GM12878 (cell line): ENCODE measurements at regions not wholly inside any gene's neighbourhood (a gene's known extent, or its start where the extent isn't known, plus 50 kb on each side); places are given as distances from the start of the nearest gene placed in this dataset.
A peak's percentile ranks its signal among the peaks of the same experiment; 100 is the strongest.

Experiments used
- ATAC-seq: fragments of 200-7000 bp; cut with Tn5 transposase; 3 replicates; pipeline ENCODE4 v1.9.1; 2020; ENCODE audit warnings: mild to moderate bottlenecking, moderate library complexity
- BruUV-seq: library from RNA; stranded (reverse); fragments of 400-500 nt; replicated peaks from 2 replicates; lab custom pipeline; 2021; lab: Mats Ljungman, UMichigan
- CTCF ChIA-PET: fragments of 300-600 bp; sonication (Branson Sonifier 250); formaldehyde crosslinking; extraction: SDS; loops from one replicate; lab custom pipeline; 2021; ENCODE audit warnings: inconsistent platforms; lab: Yijun Ruan, JAX
- POLR2A ChIA-PET: fragments of 350-600 bp; formaldehyde crosslinking; extraction: SDS; loops from one replicate; lab custom pipeline; 2021; ENCODE audit warnings: inconsistent platforms; lab: Charles Lee
- RAD21 ChIA-PET: fragments of 300-600 bp; sonication (Branson Sonifier 250); formaldehyde crosslinking; loops from one replicate; lab custom pipeline; 2023; ENCODE audit warnings: antibody characterized with exemption; ENCODE audit not compliant: unreplicated experiment; lab: Charles Lee
- SMC1A ChIA-PET: fragments of 300-600 bp; sonication (Branson Sonifier 250); formaldehyde crosslinking; loops from one replicate; lab custom pipeline; 2023; ENCODE audit not compliant: unreplicated experiment, uncharacterized antibody; lab: Charles Lee
- DNase-seq: peaks from one replicate; pipeline ENCODE4 v3.0.0-alpha.2; 2011; ENCODE audit warnings: low read depth, low spot score
- FAIRE-seq: peaks from 3 replicates; lab custom pipeline; 2011; peaks lifted over from hg19 to GRCh38; lab: Jason Lieb, UNC
- H2AFZ ChIP-seq: 2 replicates; pipeline ENCODE4 v1.6.0; 2011; ENCODE audit warnings: low read depth, low read length, control low read depth; ENCODE audit not compliant: control insufficient read depth
- H3K27ac ChIP-seq: 2 replicates; pipeline ENCODE4 v1.5.1; 2011; ENCODE audit warnings: control low read depth; ENCODE audit not compliant: control insufficient read depth, insufficient read depth
- H3K27me3 ChIP-seq, 2 experiments: replicated peaks in 1 of 2; 2 replicates each; pipeline versions ENCODE4 v1.6.0 to v1.6.1; 2011; ENCODE audit warnings: low read length in 1 of 2; ENCODE audit not compliant: control insufficient read depth in 2 of 2, insufficient read depth in 2 of 2
- H3K36me3 ChIP-seq, 2 experiments: 2 replicates each; pipeline ENCODE4 v1.5.1; 2011; ENCODE audit warnings: low read length in 1 of 2; ENCODE audit not compliant: control insufficient read depth in 2 of 2, insufficient read depth in 2 of 2
- H3K4me1 ChIP-seq: 2 replicates; pipeline ENCODE4 v1.6.1; 2011; ENCODE audit warnings: mild to moderate bottlenecking, low read length, moderate library complexity, mixed read lengths; ENCODE audit not compliant: control insufficient read depth, insufficient read depth
- H3K4me2 ChIP-seq: 2 replicates; pipeline ENCODE4 v1.6.0; 2011; ENCODE audit warnings: control low read depth; ENCODE audit not compliant: control insufficient read depth, insufficient read depth
- H3K4me3 ChIP-seq: fragments of 200-600 bp; sonication (generic); 2 replicates; pipeline ENCODE4 v1.5.1; 2016
- H3K79me2 ChIP-seq: 2 replicates; pipeline ENCODE4 v1.6.0; 2011; ENCODE audit warnings: low read length; ENCODE audit not compliant: control insufficient read depth, insufficient read depth
- H3K9ac ChIP-seq: 2 replicates; pipeline ENCODE4 v1.8.0; 2011; ENCODE audit warnings: low read length, control low read depth, mixed read lengths; ENCODE audit not compliant: control insufficient read depth, insufficient read depth
- H3K9me3 ChIP-seq: replicated peaks from 3 replicates; pipeline ENCODE4 v1.5.1; 2011; ENCODE audit warnings: mild to moderate bottlenecking, low read length; ENCODE audit not compliant: control insufficient read depth, insufficient read depth
- H4K20me1 ChIP-seq: 2 replicates; pipeline ENCODE4 v1.6.0; 2011; ENCODE audit not compliant: control insufficient read depth, insufficient read depth
- CBFB ChIP-seq: IDR thresholded peaks from 2 replicates; pipeline ENCODE4 v1.6.1; 2016; ENCODE audit warnings: antibody characterized with exemption, low read depth
- EZH2 ChIP-seq: IDR thresholded peaks from 2 replicates; pipeline ENCODE4 v1.6.1; 2012; ENCODE audit warnings: low read depth, mild to moderate bottlenecking, control low read depth, inconsistent platforms, low read length, borderline replicate concordance; ENCODE audit not compliant: control insufficient read depth
- HCFC1 ChIP-seq: fragments of 150-350 bp; IDR thresholded peaks from 2 replicates; pipeline ENCODE4 v1.6.1; 2014; ENCODE audit warnings: low read length
- MEF2B ChIP-seq: fragments of 450-650 bp; IDR thresholded peaks from 2 replicates; pipeline ENCODE4 v1.6.1; 2018; ENCODE audit warnings: mild to moderate bottlenecking, moderate library complexity; ENCODE audit not compliant: partially characterized antibody, poor library complexity, severe bottlenecking
- MYC ChIP-seq: IDR thresholded peaks from 2 replicates; pipeline ENCODE4 v1.6.1; 2011; ENCODE audit warnings: mild to moderate bottlenecking, low read length, moderate library complexity, inconsistent platforms; ENCODE audit not compliant: insufficient read depth, insufficient replicate concordance, insufficient read length, severe bottlenecking
- RAD21 ChIP-seq: IDR thresholded peaks from 2 replicates; pipeline ENCODE4 v1.6.1; 2011; ENCODE audit warnings: mild to moderate bottlenecking, low read depth, low read length, moderate library complexity; ENCODE audit not compliant: insufficient read depth
- TCF7 ChIP-seq: IDR thresholded peaks from 2 replicates; pipeline ENCODE4 v1.6.1; 2014; ENCODE audit warnings: antibody characterized with exemption, borderline replicate concordance
- ZNF622 ChIP-seq: fragments of 450-650 bp; IDR thresholded peaks from 2 replicates; pipeline ENCODE4 v1.6.1; 2017; ENCODE audit warnings: mild to moderate bottlenecking, inconsistent platforms
- ZZZ3 ChIP-seq: IDR thresholded peaks from 2 replicates; pipeline ENCODE4 v1.6.1; 2011; ENCODE audit warnings: low read depth; ENCODE audit not compliant: control insufficient read depth, insufficient read length
- WGBS: methylation state at CpG from one replicate; pipeline ENCODE4 v1.1.6; 2016; ENCODE audit warnings: low lambda C conversion rate; ENCODE audit not compliant: insufficient replicate concordance, insufficient coverage; ENCODE audit errors: missing lambda C conversion rate; 5-methylcytosine and 5-hydroxymethylcytosine counted together
- in situ Hi-C: fragments of 300-500 bp; cut with MboI; formaldehyde crosslinking; loops from 9 replicates; pipeline ENCODE4 v1.14.3; 2018; ENCODE audit warnings: mixed read lengths
- intact Hi-C: fragments of 100-400 bp; cut with micrococcal nuclease; formaldehyde crosslinking; loops from one replicate; pipeline ENCODE4 v1.14.2; 2022; ENCODE audit not compliant: unreplicated experiment
- TF ChIP-seq, protein P1 (sequence below): IDR thresholded peaks from 2 replicates; pipeline ENCODE4 v1.6.1; 2011; ENCODE audit warnings: low read depth, mild to moderate bottlenecking, low read length, moderate library complexity, borderline replicate concordance; ENCODE audit errors: extremely low read depth

DNA sequence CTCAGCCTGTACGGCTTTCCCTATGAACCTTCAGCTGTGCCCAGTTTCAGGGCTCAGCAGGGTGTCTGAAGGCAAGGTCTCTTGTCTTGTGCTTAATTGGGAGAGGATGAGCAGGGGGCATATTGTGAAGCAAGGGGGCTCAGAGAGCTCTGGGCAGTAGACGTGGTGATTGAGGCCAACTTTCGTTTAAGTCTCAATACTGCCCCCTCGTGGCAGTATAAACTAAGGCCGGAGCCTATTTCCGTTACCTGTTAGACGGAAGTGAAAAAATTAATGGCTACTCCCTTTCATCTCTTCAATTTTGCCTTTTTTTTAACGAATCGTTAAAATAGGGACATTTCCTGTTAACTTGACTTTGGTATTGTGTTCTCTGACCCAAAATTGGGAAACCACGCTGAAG lies 193.4 kb downstream of the TDRD15 start (continued):
- no peak for TF ChIP-seq MYC
- peak; percentile 48; the same call in 1 of the 2 replicates for TF ChIP-seq RAD21
- TF ChIP-seq, protein P1, sequence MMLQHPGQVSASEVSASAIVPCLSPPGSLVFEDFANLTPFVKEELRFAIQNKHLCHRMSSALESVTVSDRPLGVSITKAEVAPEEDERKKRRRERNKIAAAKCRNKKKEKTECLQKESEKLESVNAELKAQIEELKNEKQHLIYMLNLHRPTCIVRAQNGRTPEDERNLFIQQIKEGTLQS: no peak
- TF ChIP-seq, all 136 proteins: peak for 4

DNA sequence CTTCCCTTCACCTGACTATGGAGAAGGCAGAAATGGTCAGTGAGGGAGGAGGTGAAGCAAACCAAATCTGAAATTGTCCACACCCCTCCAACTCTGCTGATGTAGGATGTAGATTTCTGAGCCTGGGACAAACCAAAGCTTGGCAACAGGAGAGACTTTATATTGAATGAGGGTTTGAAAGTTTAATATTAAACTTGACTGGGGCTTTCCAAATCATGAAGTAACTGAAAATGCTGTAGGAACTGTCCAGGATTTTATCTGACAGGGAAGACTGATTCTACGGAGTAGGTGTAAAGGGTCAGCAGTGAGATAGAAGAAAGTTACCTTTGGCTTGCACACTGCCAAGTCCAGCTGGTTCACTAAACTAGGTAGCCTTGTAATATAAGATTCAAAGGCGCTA lies 194.5 kb downstream of the TDRD15 start:
- H3K9ac ChIP-seq: no peak overlapping the region
- ChIA-PET CTCF (interaction anchor here (1.0 to 5.1 kb wide), 9 partner anchors 10 to 276 kb away, joined by 3 to 37 read pairs (median 5); partner anchors contain the start of gene APOB), RAD21 (interaction anchor here (1.2 to 1.3 kb wide), 2 partner anchors 46 to 275 kb away, joined by 3 to 4 read pairs; no protein-coding TSS in a partner anchor)
- TF ChIP-seq EZH2 (no peak), CBFB (no peak), MEF2B (no peak), TCF7 (no peak), HCFC1 (no peak), ZNF622 (no peak), ZZZ3 (no peak)
- TF ChIP-seq, all 136 proteins: peak for 0
- Histone ChIP-seq H3K4me2 (no peak overlapping the region), H3K36me3 (no peaks in the 10 kb centered on the region), H3K79me2 (no peaks in the 10 kb centered on the region), H3K4me1 (no peaks in the 10 kb centered on the region), H4K20me1 (no peaks in the 10 kb centered on the region), H3K9me3 (no peaks in the 10 kb centered on the region), H3K27ac (no peak overlapping the region), H3K4me3 (no peak overlapping the region), H3K27me3 (no peaks in the 10 kb centered on the region; a peak in 1 of 4 replicates), H2AFZ (no peak overlapping the region)
- DNase-seq (no peak), ATAC-seq (no peak), FAIRE-seq (no peak)
- in situ Hi-C loops: no loop called here
- intact Hi-C loops: no loop called here
- 15% methylated on average over 2 of the region's 2 CpGs for WGBS
- ChIA-PET POLR2A (no interaction called here), SMC1A (interaction anchor here (1.5 kb wide), 1 partner anchor 26 kb away, joined by 3 read pairs; no protein-coding TSS in a partner anchor)
- no TSS peak for BruUV-seq
